Omental fat pad (tissue), 3 donors: ENCODE measurements at regions not wholly inside any gene's neighbourhood (a gene's known extent, or its start where the extent isn't known, plus 50 kb on each side); places are given as distances from the start of the nearest gene placed in this dataset.

ENCODE experiments used
- ATAC-seq: fragments of 150-250 bp; one replicate; pipeline ENCODE4 v1.9.1; 2016; ENCODE audit warnings: mild to moderate bottlenecking, moderate library complexity; ENCODE audit not compliant: low FRiP score
- DNase-seq: peaks from one replicate; pipeline ENCODE4 v3.0.0-alpha.2; 2019; ENCODE audit warnings: low spot score
- TF ChIP-seq, protein P1 (sequence below), 3 donors: fragments of 450-650 bp; IDR thresholded peaks; one replicate each; pipeline ENCODE4 v1.5.1; 2016 to 2017; ENCODE audit warnings: antibody characterized with exemption in 3 of 3, mild to moderate bottlenecking in 3 of 3, moderate library complexity in 2 of 3

DNA sequence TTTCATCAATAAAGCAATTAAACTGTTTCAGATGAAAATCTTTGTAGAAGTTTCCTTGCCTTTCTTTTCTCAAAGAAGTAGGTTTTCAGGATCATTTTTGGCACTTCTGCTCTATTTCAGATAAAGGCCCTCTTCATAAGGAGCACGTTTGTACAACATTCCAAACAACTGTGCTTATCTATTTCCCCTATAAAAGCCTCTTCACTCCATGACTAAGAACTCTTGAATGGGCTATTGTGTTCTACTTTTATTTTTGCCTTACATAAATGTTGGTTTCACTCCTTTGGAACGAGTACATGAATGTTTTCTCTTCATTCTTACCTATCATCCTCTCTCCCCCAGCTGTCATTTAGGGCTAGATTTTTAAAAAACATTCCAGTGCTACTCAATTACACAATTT is 288.0 kb upstream of the PPP1R2C start:
- TF ChIP-seq, protein P1, sequence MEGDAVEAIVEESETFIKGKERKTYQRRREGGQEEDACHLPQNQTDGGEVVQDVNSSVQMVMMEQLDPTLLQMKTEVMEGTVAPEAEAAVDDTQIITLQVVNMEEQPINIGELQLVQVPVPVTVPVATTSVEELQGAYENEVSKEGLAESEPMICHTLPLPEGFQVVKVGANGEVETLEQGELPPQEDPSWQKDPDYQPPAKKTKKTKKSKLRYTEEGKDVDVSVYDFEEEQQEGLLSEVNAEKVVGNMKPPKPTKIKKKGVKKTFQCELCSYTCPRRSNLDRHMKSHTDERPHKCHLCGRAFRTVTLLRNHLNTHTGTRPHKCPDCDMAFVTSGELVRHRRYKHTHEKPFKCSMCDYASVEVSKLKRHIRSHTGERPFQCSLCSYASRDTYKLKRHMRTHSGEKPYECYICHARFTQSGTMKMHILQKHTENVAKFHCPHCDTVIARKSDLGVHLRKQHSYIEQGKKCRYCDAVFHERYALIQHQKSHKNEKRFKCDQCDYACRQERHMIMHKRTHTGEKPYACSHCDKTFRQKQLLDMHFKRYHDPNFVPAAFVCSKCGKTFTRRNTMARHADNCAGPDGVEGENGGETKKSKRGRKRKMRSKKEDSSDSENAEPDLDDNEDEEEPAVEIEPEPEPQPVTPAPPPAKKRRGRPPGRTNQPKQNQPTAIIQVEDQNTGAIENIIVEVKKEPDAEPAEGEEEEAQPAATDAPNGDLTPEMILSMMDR (IDR thresholded peaks at IDR 0.05) = no peak
- DNase-seq (no peak), ATAC-seq (no peak)

DNA sequence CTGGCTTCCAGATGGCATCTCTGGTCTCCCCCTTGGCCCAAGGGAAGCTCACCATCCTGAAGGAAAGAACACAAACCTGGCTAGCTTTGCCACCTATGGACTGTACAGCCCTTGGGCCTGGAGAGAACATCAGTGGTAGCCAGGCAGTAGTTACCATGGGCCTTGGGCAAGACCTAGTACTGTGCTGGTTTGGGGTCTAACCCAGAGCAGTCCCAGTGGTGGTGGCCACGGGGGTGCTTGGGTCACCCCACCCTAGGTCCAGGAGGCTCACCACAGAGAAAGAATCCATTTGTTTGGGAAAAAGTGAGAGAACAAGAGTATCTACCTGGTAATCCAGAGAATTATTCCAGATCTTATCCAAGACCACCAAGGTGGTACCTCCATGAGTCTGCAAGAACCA is 290.7 kb upstream of the PPP1R2C start:
- DNase-seq = no peak
- TF ChIP-seq, protein P1 (IDR thresholded peaks at IDR 0.05) = no peak
- no peak for ATAC-seq

DNA sequence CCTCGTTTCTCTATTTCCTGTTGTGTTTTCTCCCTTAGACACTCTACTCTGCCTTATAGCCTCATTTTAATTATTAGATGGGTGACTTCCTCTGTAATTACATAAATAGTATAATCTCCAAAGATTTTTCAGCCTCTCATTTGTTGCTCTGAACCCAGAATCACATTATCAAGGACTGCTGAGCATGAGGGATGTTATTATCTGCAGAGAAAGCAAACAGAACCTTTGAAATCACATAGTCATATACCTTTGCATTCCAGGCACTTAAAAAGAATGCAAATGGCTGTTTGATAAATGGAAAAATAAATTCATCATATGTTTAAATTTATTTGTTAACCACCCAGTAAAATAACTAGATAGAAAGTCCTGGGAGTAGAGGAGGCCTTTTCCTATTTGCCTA is 305.1 kb upstream of the PPP1R2C start:
- DNase-seq (no peak), ATAC-seq (no peak)
- TF ChIP-seq, protein P1 (IDR thresholded peaks at IDR 0.05) = no peak

DNA sequence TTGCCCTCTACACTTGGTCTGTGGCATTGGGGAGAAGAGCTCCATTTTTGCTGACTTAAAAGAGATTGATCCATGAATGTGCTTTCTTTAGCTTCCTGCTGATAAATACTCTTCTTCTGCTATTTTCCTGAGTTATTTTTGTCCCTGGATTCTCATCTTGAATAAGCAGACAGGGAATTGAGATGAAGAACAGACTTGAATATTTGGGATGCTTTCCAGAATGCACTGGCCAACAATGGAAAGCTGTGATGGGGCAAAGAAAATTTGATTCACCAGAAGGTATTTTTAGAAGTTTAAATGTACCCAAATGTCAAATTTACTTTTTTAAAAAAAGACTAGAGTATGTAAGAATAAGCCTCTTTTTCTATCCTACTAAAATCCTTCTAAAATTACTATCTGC is 309.9 kb upstream of the PPP1R2C start:
- no peak for ATAC-seq
- no peak for DNase-seq
- TF ChIP-seq, protein P1 (IDR thresholded peaks at IDR 0.05) = no peak

DNA sequence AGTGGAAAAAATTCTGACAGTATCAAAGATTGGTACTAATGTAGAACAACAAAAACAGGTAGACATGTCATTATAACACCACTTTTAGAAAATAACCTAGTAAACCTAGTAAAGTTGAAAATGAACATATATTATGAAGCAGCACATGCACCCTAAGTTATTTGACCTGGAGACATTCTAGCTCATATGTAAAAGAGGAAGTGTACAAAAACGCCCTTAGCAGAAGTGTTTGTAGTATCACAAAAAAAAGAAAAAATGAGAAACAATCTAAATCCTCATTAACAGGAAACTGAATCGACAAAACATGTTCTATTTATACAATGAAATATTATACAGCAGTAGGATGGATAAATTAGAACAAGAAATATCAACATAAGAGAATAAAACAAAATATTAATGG is 318.9 kb upstream of the PPP1R2C start:
- TF ChIP-seq, protein P1 (IDR thresholded peaks at IDR 0.05) = no peak
- DNase-seq = no peak
- no peak for ATAC-seq

DNA sequence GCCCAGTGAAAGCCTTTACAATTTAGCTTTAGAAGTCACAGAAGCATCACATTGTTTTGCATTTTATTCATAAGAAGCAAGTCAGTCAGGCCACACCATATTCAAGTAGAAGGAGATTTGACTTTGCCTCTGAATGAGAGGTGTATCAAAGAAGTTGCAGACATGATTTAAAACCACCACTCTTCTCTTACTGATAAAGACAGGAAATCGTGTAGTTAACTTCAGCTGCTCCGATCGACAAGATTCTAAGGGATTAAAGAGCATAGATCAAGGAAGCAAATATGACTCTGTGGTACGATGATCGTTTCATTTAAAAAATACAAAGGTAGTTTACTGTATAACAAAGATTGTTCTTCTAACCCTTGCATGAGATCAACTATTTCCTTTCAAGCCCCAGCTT is 328.0 kb upstream of the PPP1R2C start:
- TF ChIP-seq, protein P1 (IDR thresholded peaks at IDR 0.05) = no peak
- ATAC-seq = no peak
- no peak for DNase-seq

DNA sequence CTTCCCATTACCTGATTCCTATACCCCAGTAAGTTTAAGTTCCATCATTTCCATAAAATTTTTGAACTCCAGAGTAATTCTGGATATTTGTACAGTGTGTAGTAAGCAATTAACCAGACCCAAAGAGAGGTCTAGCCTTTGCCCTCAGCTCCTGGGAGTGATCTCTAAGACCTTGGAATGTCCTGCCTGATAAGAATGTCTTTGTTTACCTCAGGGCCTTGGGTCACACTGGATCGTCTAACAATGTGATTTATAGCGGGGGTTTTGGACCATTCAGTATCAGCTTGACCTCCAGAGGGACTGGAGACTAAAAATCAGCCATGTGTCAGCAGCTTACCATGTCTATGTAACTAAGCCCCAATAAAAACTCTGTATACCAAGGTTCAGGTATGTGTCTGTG is 330.9 kb upstream of the PPP1R2C start:
- DNase-seq (no peak), ATAC-seq (no peak)
- TF ChIP-seq, protein P1 (IDR thresholded peaks at IDR 0.05) = no peak
